ENCODE measurements at regions not wholly inside any gene's neighbourhood (a gene's known extent, or its start where the extent isn't known, plus 50 kb on each side); places are given as distances from the start of the nearest gene placed in this dataset.

DNA sequence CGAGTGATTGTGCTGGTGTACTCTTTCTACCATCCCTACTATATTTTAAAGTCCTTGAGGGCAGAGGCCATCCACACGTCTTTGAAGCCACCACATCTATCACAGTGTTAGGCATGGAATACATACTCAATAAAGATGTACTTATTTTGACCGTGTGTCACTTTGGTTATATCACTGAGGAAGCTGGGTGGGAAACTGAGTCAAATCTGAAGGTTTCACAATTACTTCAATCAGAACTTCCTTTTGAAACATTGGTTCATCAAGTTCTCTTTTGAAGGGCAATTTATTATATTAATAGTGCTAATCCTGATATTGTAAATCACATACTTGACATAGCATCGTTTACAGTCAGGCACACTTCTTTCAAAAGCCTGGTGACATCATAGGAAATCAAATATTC, 53.3 kb upstream of the ATP1B1 start:
- no peak for DNase-seq (ENCODE audit: low read depth)
